GM23338 (cell line): ENCODE measurements at regions not wholly inside any gene's neighbourhood (a gene's known extent, or its start where the extent isn't known, plus 50 kb on each side); places are given as distances from the start of the nearest gene placed in this dataset.
A peak's percentile ranks its signal among the peaks of the same experiment; 100 is the strongest.

ENCODE experiments used
- ATAC-seq: fragments of 200-7000 bp; cut with Tn5 transposase; 3 replicates; pipeline ENCODE4 v1.9.1; 2020
- DNase-seq: peaks from one replicate; pipeline ENCODE4 v3.0.0-alpha.2; 2015; ENCODE audit warnings: low spot score
- H2AFZ ChIP-seq: fragments of 200-600 bp; sonication (generic); 2 replicates; pipeline ENCODE4 v1.8.0; 2016; ENCODE audit warnings: antibody characterized with exemption, mild to moderate bottlenecking, moderate library complexity
- H3F3A ChIP-seq: fragments of 200-600 bp; sonication (generic); replicated peaks from 2 replicates; pipeline ENCODE4 v1.8.0; 2017; ENCODE audit warnings: antibody characterized with exemption, mixed run types, low read depth
- H3K27ac ChIP-seq: fragments of 200-600 bp; sonication (generic); 2 replicates; pipeline ENCODE4 v1.6.1; 2016; ENCODE audit warnings: low read depth
- H3K27me3 ChIP-seq: fragments of 200-600 bp; sonication (generic); 2 replicates; pipeline ENCODE4 v1.8.0; 2016; ENCODE audit warnings: mild to moderate bottlenecking, mixed run types, moderate library complexity; ENCODE audit not compliant: insufficient read depth
- H3K36me3 ChIP-seq: fragments of 200-600 bp; sonication (generic); 2 replicates; pipeline ENCODE4 v1.8.0; 2016; ENCODE audit warnings: mild to moderate bottlenecking; ENCODE audit not compliant: insufficient read depth
- H3K4me1 ChIP-seq: fragments of 200-600 bp; sonication (generic); 2 replicates; pipeline ENCODE4 v1.8.0; 2016; ENCODE audit warnings: mild to moderate bottlenecking, moderate library complexity; ENCODE audit not compliant: insufficient read depth
- H3K4me2 ChIP-seq: fragments of 200-600 bp; sonication (generic); 2 replicates; pipeline ENCODE4 v1.7.1; 2017; ENCODE audit warnings: mixed run types
- H3K4me3 ChIP-seq: fragments of 200-600 bp; sonication (generic); 2 replicates; pipeline ENCODE4 v1.6.1; 2016; ENCODE audit warnings: mixed run types
- H3K79me2 ChIP-seq: fragments of 200-600 bp; sonication (generic); replicated peaks from 2 replicates; pipeline ENCODE4 v1.8.0; 2017; ENCODE audit warnings: mild to moderate bottlenecking; ENCODE audit not compliant: insufficient read depth
- H3K9me2 ChIP-seq: fragments of 200-600 bp; sonication (generic); 2 replicates; pipeline ENCODE4 v1.8.0; 2017; ENCODE audit not compliant: insufficient read depth
- H4K20me1 ChIP-seq: fragments of 200-600 bp; sonication (generic); replicated peaks from 2 replicates; pipeline ENCODE4 v1.8.0; 2017; ENCODE audit warnings: mild to moderate bottlenecking; ENCODE audit not compliant: insufficient read depth
- H3K27ac Mint-ChIP-seq: 2 replicates; pipeline ENCODE4 v1.8.0; 2020; ENCODE audit warnings: inconsistent platforms, mild to moderate bottlenecking, moderate library complexity, mixed read lengths
- H3K27me3 Mint-ChIP-seq: 3 replicates; pipeline ENCODE4 v1.8.0; 2022; ENCODE audit warnings: low read depth, mild to moderate bottlenecking, moderate library complexity, mixed read lengths, inconsistent platforms; ENCODE audit not compliant: insufficient read depth, poor library complexity
- H3K36me3 Mint-ChIP-seq: 3 replicates; pipeline ENCODE4 v1.8.0; 2021; ENCODE audit warnings: low read depth, mild to moderate bottlenecking, inconsistent platforms, moderate library complexity, mixed read lengths
- H3K4me1 Mint-ChIP-seq: 3 replicates; pipeline ENCODE4 v1.8.0; 2020; ENCODE audit warnings: mild to moderate bottlenecking, inconsistent platforms, mixed read lengths
- H3K4me3 Mint-ChIP-seq: 3 replicates; pipeline ENCODE4 v1.8.0; 2021; ENCODE audit warnings: moderate library complexity, mild to moderate bottlenecking, inconsistent platforms, mixed read lengths
- H3K9me3 Mint-ChIP-seq: 3 replicates; pipeline ENCODE4 v1.8.0; 2020; ENCODE audit warnings: moderate library complexity, mild to moderate bottlenecking, inconsistent platforms, mixed read lengths
- CREB1 ChIP-seq: fragments of 250-450 bp; sonication (Bioruptor Pico); IDR thresholded peaks from 2 replicates; pipeline ENCODE4 v1.5.0; 2020; ENCODE audit warnings: low read depth, mild to moderate bottlenecking, moderate library complexity
- CTCF ChIP-seq, 2 experiments: fragments of 200-600 bp in 1 of 2; sonication (generic) in 1 of 2; conservative IDR thresholded peaks; 2 replicates each; pipeline versions ENCODE4 v1.5.1 to v1.6.1; 2016 to 2017; ENCODE audit warnings: antibody characterized with exemption in 2 of 2, low read depth in 2 of 2, mild to moderate bottlenecking in 2 of 2, moderate library complexity in 1 of 2
- EZH2 ChIP-seq: fragments of 200-600 bp; sonication (generic); IDR thresholded peaks from one replicate; pipeline ENCODE4 v1.8.0; 2017; ENCODE audit warnings: antibody characterized with exemption, mild to moderate bottlenecking, low read depth; ENCODE audit not compliant: unreplicated experiment
- EZH2phosphoT487 ChIP-seq: fragments of 200-600 bp; sonication (generic); IDR thresholded peaks from one replicate; pipeline ENCODE4 v1.8.1; 2018; ENCODE audit warnings: antibody characterized with exemption; ENCODE audit not compliant: unreplicated experiment
- NANOG ChIP-seq: IDR thresholded peaks from 2 replicates; pipeline ENCODE4 v1.6.1; 2016; ENCODE audit warnings: antibody characterized with exemption, borderline replicate concordance
- POLR2AphosphoS5 ChIP-seq: IDR thresholded peaks from 2 replicates; pipeline ENCODE4 v1.6.1; 2016; ENCODE audit warnings: antibody characterized with exemption, low read depth
- REST ChIP-seq: IDR thresholded peaks from one replicate; pipeline ENCODE4 v1.6.1; 2018; ENCODE audit warnings: antibody characterized with exemption; ENCODE audit not compliant: unreplicated experiment
- ZNF114 ChIP-seq: fragments of 250-450 bp; sonication (Bioruptor Pico); IDR thresholded peaks from 2 replicates; pipeline ENCODE4 v1.5.0; 2020; ENCODE audit warnings: mild to moderate bottlenecking, moderate library complexity
- ZNF331 ChIP-seq: fragments of 250-450 bp; sonication (Bioruptor Pico); IDR thresholded peaks from 2 replicates; pipeline ENCODE4 v1.5.0; 2020; ENCODE audit warnings: low read depth, mild to moderate bottlenecking, moderate library complexity
- ZNF462 ChIP-seq: fragments of 250-450 bp; sonication (Bioruptor Pico); IDR thresholded peaks from 2 replicates; pipeline ENCODE4 v1.5.0; 2020; ENCODE audit warnings: mild to moderate bottlenecking, moderate library complexity

- no peak for TF ChIP-seq ZNF462 (CRISPR knock-in tag)
Observed at GRCh38 chr1:56145581-56145980, 433.8 kb downstream of the PLPP3 start (continued).

GRCh38 chr1:56142301-56142700 lies 437.1 kb downstream of the PLPP3 start:
- Histone ChIP-seq H4K20me1 (no peaks in the 10 kb centered on the region), H3K36me3 (no peaks in the 10 kb centered on the region), H2AFZ (no peak overlapping the region), H3K79me2 (no peaks in the 10 kb centered on the region), H3K9me2 (0 out of 2 replicates have a peak, but pooled peaks cover 3% of the 10 kb centered on the region), H3F3A (no peaks in the 10 kb centered on the region), H3K4me2 (no peak overlapping the region), H3K4me3 (no peak overlapping the region), H3K27ac (no peak overlapping the region), H3K27me3 (no peaks in the 10 kb centered on the region), H3K4me1 (no peaks in the 10 kb centered on the region)
- no peak for TF ChIP-seq EZH2
- no peak for TF ChIP-seq ZNF114 (CRISPR knock-in tag)
- Mint-ChIP-seq H3K9me3 (no peaks in the 10 kb centered on the region), H3K27ac (no peak overlapping the region), H3K27me3 (no peaks in the 10 kb centered on the region), H3K4me1 (peaks cover 4% of the 10 kb centered on the region), H3K4me3 (no peak overlapping the region), H3K36me3 (no peaks in the 10 kb centered on the region)
- ATAC-seq (no peak), DNase-seq (no peak)

GRCh38 chr1:56139836-56140235 lies 439.5 kb downstream of the PLPP3 start:
- no peak for ATAC-seq
- no peak overlapping the region for H3K27ac Mint-ChIP-seq
- no peak for TF ChIP-seq NANOG
- TF ChIP-seq CTCF (conservative IDR thresholded peaks at IDR 0.05; ENCODE audit: low read depth in 2 of 2) = no peak
- TF ChIP-seq CREB1 = no peak
- TF ChIP-seq ZNF114 (CRISPR knock-in tag) = no peak
- TF ChIP-seq EZH2phosphoT487 = no peak
- no peak for TF ChIP-seq REST
- no peak for TF ChIP-seq ZNF331 (CRISPR knock-in tag)
- no peak for TF ChIP-seq POLR2AphosphoS5

More at GRCh38 chr1:56139836-56140235, 439.5 kb downstream of the PLPP3 start:
- H3K79me2 ChIP-seq = no peaks in the 10 kb centered on the region
- no peaks in the 10 kb centered on the region for H3K9me2 ChIP-seq
- no peaks in the 10 kb centered on the region for H3K36me3 Mint-ChIP-seq
- H3K4me1 ChIP-seq = no peaks in the 10 kb centered on the region
- H3K27me3 Mint-ChIP-seq = no peaks in the 10 kb centered on the region
- H3K4me3 Mint-ChIP-seq = no peak overlapping the region
- no peak overlapping the region for H3K27ac ChIP-seq
- no peak overlapping the region for H3K4me3 ChIP-seq
- H3K36me3 ChIP-seq = no peaks in the 10 kb centered on the region
- H2AFZ ChIP-seq = peak overlapping the region; percentile 67; the same call in 1 of the 2 replicates
- no peaks in the 10 kb centered on the region for H3K27me3 ChIP-seq
- H3K4me2 ChIP-seq = no peak overlapping the region
- peaks cover 4% of the 10 kb centered on the region for H3K4me1 Mint-ChIP-seq
- H3F3A ChIP-seq = no peaks in the 10 kb centered on the region
- H3K9me3 Mint-ChIP-seq = no peaks in the 10 kb centered on the region
- no peaks in the 10 kb centered on the region for H4K20me1 ChIP-seq
- DNase-seq = no peak
